Kidney epithelial cell (primary cell): ENCODE measurements at regions not wholly inside any gene's neighbourhood (a gene's known extent, or its start where the extent isn't known, plus 50 kb on each side); places are given as distances from the start of the nearest gene placed in this dataset.

Experiments
- DNase-seq: peaks from one replicate; pipeline ENCODE4 v3.0.0-alpha.2; 2010; ENCODE audit warnings: low read depth
- H3K27me3 ChIP-seq: 2 replicates; pipeline ENCODE4 v1.6.0; 2011; ENCODE audit warnings: low read length; ENCODE audit not compliant: control insufficient read depth, insufficient read depth
- H3K36me3 ChIP-seq: 2 replicates; pipeline ENCODE4 v1.5.1; 2011; ENCODE audit warnings: low read length; ENCODE audit not compliant: control insufficient read depth, insufficient read depth
- H3K4me3 ChIP-seq: 2 replicates; pipeline ENCODE4 v1.5.1; 2011; ENCODE audit warnings: low read depth, mild to moderate bottlenecking, control low read depth, low read length
- TF ChIP-seq, protein P1 (sequence below): IDR thresholded peaks from 2 replicates; pipeline ENCODE4 v1.5.1; 2011; ENCODE audit warnings: mild to moderate bottlenecking, moderate library complexity, low read length, control low read depth, inconsistent platforms; ENCODE audit not compliant: insufficient read depth, poor library complexity, severe bottlenecking

DNA sequence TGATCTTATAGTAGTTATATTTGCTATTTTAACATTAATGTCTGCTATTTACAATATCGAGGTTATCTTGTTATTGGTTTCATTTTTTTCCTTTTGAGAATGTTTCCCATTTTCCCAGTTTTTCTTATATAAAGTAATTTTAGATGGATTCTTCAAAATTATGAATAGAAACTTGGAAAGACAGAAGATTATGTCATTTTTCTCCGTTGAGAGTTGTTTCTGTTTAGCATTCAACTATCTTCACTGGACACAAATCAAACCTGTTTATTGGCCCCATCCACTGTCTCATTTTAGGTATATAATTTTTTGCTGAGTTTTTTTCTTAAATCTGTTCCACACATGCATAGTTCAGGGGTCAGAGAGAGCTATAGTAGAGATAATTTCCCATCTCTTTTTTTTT, 1430.9 kb upstream of the MIR17HG start:
- Histone ChIP-seq H3K36me3 (no peaks in the 10 kb centered on the region), H3K27me3 (no peaks in the 10 kb centered on the region), H3K4me3 (no peak overlapping the region)
- DNase-seq = no peak
- TF ChIP-seq, protein P1, sequence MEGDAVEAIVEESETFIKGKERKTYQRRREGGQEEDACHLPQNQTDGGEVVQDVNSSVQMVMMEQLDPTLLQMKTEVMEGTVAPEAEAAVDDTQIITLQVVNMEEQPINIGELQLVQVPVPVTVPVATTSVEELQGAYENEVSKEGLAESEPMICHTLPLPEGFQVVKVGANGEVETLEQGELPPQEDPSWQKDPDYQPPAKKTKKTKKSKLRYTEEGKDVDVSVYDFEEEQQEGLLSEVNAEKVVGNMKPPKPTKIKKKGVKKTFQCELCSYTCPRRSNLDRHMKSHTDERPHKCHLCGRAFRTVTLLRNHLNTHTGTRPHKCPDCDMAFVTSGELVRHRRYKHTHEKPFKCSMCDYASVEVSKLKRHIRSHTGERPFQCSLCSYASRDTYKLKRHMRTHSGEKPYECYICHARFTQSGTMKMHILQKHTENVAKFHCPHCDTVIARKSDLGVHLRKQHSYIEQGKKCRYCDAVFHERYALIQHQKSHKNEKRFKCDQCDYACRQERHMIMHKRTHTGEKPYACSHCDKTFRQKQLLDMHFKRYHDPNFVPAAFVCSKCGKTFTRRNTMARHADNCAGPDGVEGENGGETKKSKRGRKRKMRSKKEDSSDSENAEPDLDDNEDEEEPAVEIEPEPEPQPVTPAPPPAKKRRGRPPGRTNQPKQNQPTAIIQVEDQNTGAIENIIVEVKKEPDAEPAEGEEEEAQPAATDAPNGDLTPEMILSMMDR = no peak

DNA sequence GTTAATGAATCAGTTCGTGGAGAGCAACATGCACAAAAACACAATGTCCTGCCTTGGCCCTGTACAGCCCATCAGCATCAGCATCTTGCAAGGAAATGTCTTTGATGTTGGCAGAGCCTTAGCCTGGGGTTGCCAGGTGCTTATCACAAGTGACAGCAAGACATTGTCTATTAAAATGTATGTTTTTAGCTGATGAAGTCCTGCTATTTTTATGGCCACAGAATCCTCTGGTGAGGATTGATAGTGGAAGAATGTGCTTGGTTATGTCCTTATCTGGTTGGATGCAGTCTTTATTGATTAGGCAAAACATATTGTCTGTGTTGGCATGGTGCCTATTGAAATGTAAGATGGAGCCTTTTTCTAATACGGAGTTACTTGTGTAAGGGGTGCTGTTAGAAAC, 1427.0 kb upstream of the MIR17HG start:
- Histone ChIP-seq H3K27me3 (no peaks in the 10 kb centered on the region), H3K4me3 (no peak overlapping the region), H3K36me3 (no peaks in the 10 kb centered on the region)
- no peak for DNase-seq
- TF ChIP-seq, protein P1 = no peak

DNA sequence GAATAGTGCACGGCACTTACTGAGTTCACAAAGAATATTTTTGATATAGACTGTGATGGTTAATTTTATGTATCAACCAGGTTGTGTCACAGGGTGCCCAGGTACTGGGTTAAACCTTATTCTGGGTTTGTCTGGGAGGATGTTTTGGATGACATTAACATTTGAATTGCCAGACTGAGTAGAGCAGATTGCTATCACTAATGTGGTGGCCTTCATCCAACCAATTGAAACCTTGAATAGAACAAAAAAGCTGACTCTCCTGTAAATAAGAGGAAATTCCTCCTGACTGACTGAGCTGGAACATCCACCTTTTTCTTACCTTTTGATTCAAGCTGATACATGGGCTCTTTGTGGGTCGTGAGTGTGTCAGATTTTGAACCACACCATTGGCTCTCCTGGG, 1424.4 kb upstream of the MIR17HG start:
- no peaks in the 10 kb centered on the region for H3K36me3 ChIP-seq
- TF ChIP-seq, protein P1 = no peak
- no peak overlapping the region for H3K4me3 ChIP-seq
- DNase-seq = no peak
- no peaks in the 10 kb centered on the region for H3K27me3 ChIP-seq

DNA sequence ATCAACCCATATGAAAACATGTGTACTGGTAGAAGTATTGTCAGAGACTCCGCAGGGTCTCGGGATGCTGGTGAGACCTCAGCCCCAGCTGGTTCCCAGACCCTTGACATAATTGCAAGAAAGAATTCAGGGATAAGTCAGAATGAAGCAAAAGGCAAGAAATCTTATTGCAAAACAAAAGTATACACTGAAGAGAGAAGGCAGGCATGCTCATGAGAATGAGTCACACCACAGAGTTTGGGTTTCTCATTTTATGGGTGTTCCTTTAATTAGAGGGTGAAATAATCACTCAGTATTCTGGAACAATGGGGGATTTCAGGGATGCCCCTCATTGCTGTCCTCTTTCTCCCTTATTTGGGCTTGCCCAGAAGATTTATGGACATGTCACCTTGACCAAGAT, 1423.8 kb upstream of the MIR17HG start:
- no peak for DNase-seq
- H3K4me3 ChIP-seq = no peak overlapping the region
- no peaks in the 10 kb centered on the region for H3K27me3 ChIP-seq
- no peaks in the 10 kb centered on the region for H3K36me3 ChIP-seq
- TF ChIP-seq, protein P1 = no peak

DNA sequence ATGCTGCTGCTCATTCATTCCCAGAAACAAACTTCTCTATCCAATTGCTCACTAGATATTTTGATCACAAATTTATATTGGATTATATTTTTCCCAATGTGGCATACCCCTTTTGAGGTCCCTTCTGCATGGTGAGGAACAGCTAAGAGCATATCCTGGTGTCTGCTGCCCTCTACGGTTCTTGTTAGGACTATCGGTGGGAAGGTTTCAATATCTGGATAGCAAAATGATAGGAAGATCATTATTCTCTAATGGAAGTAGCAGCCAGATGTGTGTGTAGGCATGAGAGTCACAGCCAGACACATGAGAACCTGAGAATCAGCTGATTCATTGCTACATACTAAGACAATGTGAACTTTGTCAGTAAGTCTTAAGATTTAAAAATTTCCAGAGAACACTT, 1422.4 kb upstream of the MIR17HG start:
- no peaks in the 10 kb centered on the region for H3K27me3 ChIP-seq
- TF ChIP-seq, protein P1 = peak; percentile 68
- no peak for DNase-seq
- H3K4me3 ChIP-seq = no peak overlapping the region
- H3K36me3 ChIP-seq = no peaks in the 10 kb centered on the region

DNA sequence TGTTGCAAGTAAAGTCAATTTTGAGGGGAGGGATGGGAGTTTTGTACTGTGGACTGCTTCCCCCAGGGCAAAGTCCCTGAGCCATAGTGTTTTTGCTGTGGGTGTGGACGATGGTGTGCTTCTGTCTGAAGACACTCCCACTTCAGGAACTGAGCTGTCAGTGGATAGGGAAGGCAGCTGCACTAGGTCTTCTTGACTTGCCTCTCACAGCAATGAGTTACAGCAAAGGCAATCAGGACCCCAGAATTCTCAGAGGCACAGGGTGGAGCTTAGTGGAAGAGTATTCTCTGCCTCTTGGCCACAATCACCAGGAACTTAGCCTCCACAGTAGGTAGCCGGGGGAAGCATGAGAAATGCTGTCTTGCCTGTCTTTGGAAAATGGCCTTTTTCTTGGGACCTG, 1416.6 kb upstream of the MIR17HG start:
- Histone ChIP-seq H3K4me3 (no peak overlapping the region), H3K36me3 (no peaks in the 10 kb centered on the region), H3K27me3 (no peaks in the 10 kb centered on the region)
- TF ChIP-seq, protein P1 = no peak
- DNase-seq = no peak
